ENCODE measurements at regions not wholly inside any gene's neighbourhood (a gene's known extent, or its start where the extent isn't known, plus 50 kb on each side); places are given as distances from the start of the nearest gene placed in this dataset.
"Not testable (repeated sequence)": the region's sequence is repeated elsewhere in the genome, so short reads cannot be mapped to it uniquely, and the experiment has no call there.

GRCh38 chr2:186979439-186980116 is 130.6 kb upstream of the ZSWIM2 start:
- DNase-seq = no peak
- H3K27me3 Mint-ChIP-seq = no peaks in the 10 kb centered on the region
- POLR2A ChIA-PET = no interaction called here
- H3K9me3 Mint-ChIP-seq = no peaks in the 10 kb centered on the region
- H3K4me1 Mint-ChIP-seq = no peaks in the 10 kb centered on the region
- H3K36me3 Mint-ChIP-seq (ENCODE audit: low read depth) = no peaks in the 10 kb centered on the region
- CTCF ChIA-PET = no interaction called here
- no peak overlapping the region for H3K4me3 Mint-ChIP-seq
- no peak overlapping the region for H3K27ac Mint-ChIP-seq

- ChIA-PET CTCF (no interaction called here), POLR2A (no interaction called here)
- Mint-ChIP-seq H3K9me3 (no peaks in the 10 kb centered on the region), H3K36me3 (ENCODE audit: low read depth) (no peaks in the 10 kb centered on the region), H3K4me3 (no peak overlapping the region), H3K4me1 (no peaks in the 10 kb centered on the region), H3K27ac (no peak overlapping the region), H3K27me3 (no peaks in the 10 kb centered on the region)
- no peak for DNase-seq
Measured at GRCh38 chr2:186977433-186978045, 128.6 kb upstream of the ZSWIM2 start.

- Mint-ChIP-seq H3K4me1 (no peaks in the 10 kb centered on the region), H3K9me3 (no peaks in the 10 kb centered on the region), H3K36me3 (ENCODE audit: low read depth) (no peaks in the 10 kb centered on the region), H3K27ac (no peak overlapping the region), H3K27me3 (no peaks in the 10 kb centered on the region), H3K4me3 (no peak overlapping the region)
- ChIA-PET CTCF (no interaction called here), POLR2A (no interaction called here)
- no peak for DNase-seq
Measured at GRCh38 chr2:186976329-186976728, 127.4 kb upstream of the ZSWIM2 start.

GRCh38 chr2:186972281-186972970 is 123.5 kb upstream of the ZSWIM2 start:
- no peak overlapping the region for H3K4me3 Mint-ChIP-seq
- no peaks in the 10 kb centered on the region for H3K36me3 Mint-ChIP-seq (ENCODE audit: low read depth)
- ChIA-PET CTCF (no interaction called here), POLR2A (no interaction called here)
- no peaks in the 10 kb centered on the region for H3K9me3 Mint-ChIP-seq
- no peaks in the 10 kb centered on the region for H3K27me3 Mint-ChIP-seq
- no peak overlapping the region for H3K27ac Mint-ChIP-seq
- no peaks in the 10 kb centered on the region for H3K4me1 Mint-ChIP-seq
- no peak for DNase-seq

- Mint-ChIP-seq H3K27me3 (no peaks in the 10 kb centered on the region), H3K27ac (no peak overlapping the region), H3K9me3 (no peaks in the 10 kb centered on the region), H3K4me1 (no peaks in the 10 kb centered on the region), H3K36me3 (ENCODE audit: low read depth) (no peaks in the 10 kb centered on the region), H3K4me3 (no peak overlapping the region)
- POLR2A ChIA-PET = no interaction called here
- DNase-seq = no peak
- CTCF ChIA-PET = no interaction called here
Measured at GRCh38 chr2:186968277-186968676, 119.3 kb upstream of the ZSWIM2 start.

- no peak overlapping the region for H3K27ac Mint-ChIP-seq
- H3K4me3 Mint-ChIP-seq = no peak overlapping the region
- H3K4me1 Mint-ChIP-seq = no peaks in the 10 kb centered on the region
- DNase-seq = no peak
- no peaks in the 10 kb centered on the region for H3K36me3 Mint-ChIP-seq (ENCODE audit: low read depth)
- POLR2A ChIA-PET = no interaction called here
- H3K9me3 Mint-ChIP-seq = no peaks in the 10 kb centered on the region
- CTCF ChIA-PET = no interaction called here
- H3K27me3 Mint-ChIP-seq = no peaks in the 10 kb centered on the region
Measured at GRCh38 chr2:186966015-186966414, 117.0 kb upstream of the ZSWIM2 start.

- no peaks in the 10 kb centered on the region for H3K9me3 Mint-ChIP-seq
- no peak for DNase-seq
- H3K27me3 Mint-ChIP-seq = no peaks in the 10 kb centered on the region
- no peaks in the 10 kb centered on the region for H3K36me3 Mint-ChIP-seq (ENCODE audit: low read depth)
- CTCF ChIA-PET = interaction anchor here (0.6 kb wide), 1 partner anchor 22 kb away, joined by 3 read pairs; no protein-coding TSS in a partner anchor
- no peak overlapping the region for H3K4me3 Mint-ChIP-seq
- POLR2A ChIA-PET = no interaction called here
- H3K4me1 Mint-ChIP-seq = no peaks in the 10 kb centered on the region
- H3K27ac Mint-ChIP-seq = no peak overlapping the region
Measured at GRCh38 chr2:186962085-186962747, 113.2 kb upstream of the ZSWIM2 start.

GRCh38 chr2:186960241-186960640 is 111.3 kb upstream of the ZSWIM2 start:
- H3K4me1 Mint-ChIP-seq; POLR2A ChIA-PET; H3K4me3 Mint-ChIP-seq; H3K9me3 Mint-ChIP-seq; CTCF ChIA-PET; H3K36me3 Mint-ChIP-seq (ENCODE audit: low read depth); H3K27me3 Mint-ChIP-seq; DNase-seq; H3K27ac Mint-ChIP-seq: not testable (repeated sequence)

GRCh38 chr2:186959486-186959885 is 110.5 kb upstream of the ZSWIM2 start:
- ChIA-PET CTCF (no interaction called here), POLR2A (no interaction called here)
- DNase-seq = no peak
- no peak overlapping the region for H3K27ac Mint-ChIP-seq
- H3K27me3 Mint-ChIP-seq = no peaks in the 10 kb centered on the region
- no peaks in the 10 kb centered on the region for H3K4me1 Mint-ChIP-seq
- no peaks in the 10 kb centered on the region for H3K36me3 Mint-ChIP-seq (ENCODE audit: low read depth)
- no peak overlapping the region for H3K4me3 Mint-ChIP-seq
- H3K9me3 Mint-ChIP-seq = no peaks in the 10 kb centered on the region

- no peaks in the 10 kb centered on the region for H3K27me3 Mint-ChIP-seq
- CTCF ChIA-PET = no interaction called here
- DNase-seq = no peak
- H3K27ac Mint-ChIP-seq = no peak overlapping the region
- H3K4me3 Mint-ChIP-seq = no peak overlapping the region
- POLR2A ChIA-PET = interaction anchor here (0.6 kb wide), 1 partner anchor 1493 kb away, joined by 3 read pairs; no protein-coding TSS in a partner anchor
- peaks cover 5% of the 10 kb centered on the region for H3K4me1 Mint-ChIP-seq
- H3K36me3 Mint-ChIP-seq (ENCODE audit: low read depth) = no peaks in the 10 kb centered on the region
- no peaks in the 10 kb centered on the region for H3K9me3 Mint-ChIP-seq
Measured at GRCh38 chr2:186950694-186951093, 101.7 kb upstream of the ZSWIM2 start.

- CTCF ChIA-PET = no interaction called here
- peaks cover 5% of the 10 kb centered on the region for H3K4me1 Mint-ChIP-seq
- no peaks in the 10 kb centered on the region for H3K9me3 Mint-ChIP-seq
- POLR2A ChIA-PET = no interaction called here
- DNase-seq = no peak
- no peak overlapping the region for H3K4me3 Mint-ChIP-seq
- no peak overlapping the region for H3K27ac Mint-ChIP-seq
- no peaks in the 10 kb centered on the region for H3K36me3 Mint-ChIP-seq (ENCODE audit: low read depth)
- H3K27me3 Mint-ChIP-seq = no peaks in the 10 kb centered on the region
Measured at GRCh38 chr2:186949726-186950256, 100.8 kb upstream of the ZSWIM2 start.

GRCh38 chr2:186947516-186947915 is 98.5 kb upstream of the ZSWIM2 start:
- DNase-seq = no peak
- ChIA-PET POLR2A (no interaction called here), CTCF (no interaction called here)
- H3K36me3 Mint-ChIP-seq (ENCODE audit: low read depth) = no peaks in the 10 kb centered on the region
- no peak overlapping the region for H3K4me3 Mint-ChIP-seq
- H3K27me3 Mint-ChIP-seq = no peaks in the 10 kb centered on the region
- H3K4me1 Mint-ChIP-seq = peaks cover 5% of the 10 kb centered on the region
- H3K27ac Mint-ChIP-seq = no peak overlapping the region
- no peaks in the 10 kb centered on the region for H3K9me3 Mint-ChIP-seq

GRCh38 chr2:186946896-186947467 is 98.0 kb upstream of the ZSWIM2 start:
- Mint-ChIP-seq H3K4me3 (no peak overlapping the region), H3K36me3 (ENCODE audit: low read depth) (no peaks in the 10 kb centered on the region), H3K27ac (no peak overlapping the region), H3K9me3 (no peaks in the 10 kb centered on the region), H3K27me3 (no peaks in the 10 kb centered on the region), H3K4me1 (peaks cover 5% of the 10 kb centered on the region)
- no peak for DNase-seq
- ChIA-PET POLR2A (no interaction called here), CTCF (interaction anchor here (0.6 kb wide), 1 partner anchor 916 kb away, joined by 4 read pairs; no protein-coding TSS in a partner anchor)

Measured in activated CD4-positive, alpha-beta T cell treated with anti-CD3 and anti-CD28 coated beads, Interleukin-2, amount 10 ng/mL, durations not matched to agents 7 days and 5 days (primary cell).